H9 (cell line): ENCODE measurements at regions not wholly inside any gene's neighbourhood (a gene's known extent, or its start where the extent isn't known, plus 50 kb on each side); places are given as distances from the start of the nearest gene placed in this dataset.

Experiments used
- DNase-seq: peaks from one replicate; pipeline ENCODE4 v3.0.0-alpha.2; 2017
- H2AFZ ChIP-seq: one replicate; pipeline ENCODE4 v1.6.1; 2013; ENCODE audit warnings: mild to moderate bottlenecking, low read length, control low read depth, moderate library complexity
- H2AK5ac ChIP-seq: 2 replicates; pipeline ENCODE4 v1.6.1; 2013; ENCODE audit warnings: low read length, control low read depth, mixed read lengths; ENCODE audit not compliant: insufficient read length
- H2BK120ac ChIP-seq: one replicate; pipeline ENCODE4 v1.6.1; 2013; ENCODE audit warnings: low read depth, mild to moderate bottlenecking, low read length, control low read depth, inconsistent platforms; ENCODE audit not compliant: poor library complexity, severe bottlenecking
- H2BK12ac ChIP-seq: 2 replicates; pipeline ENCODE4 v1.6.1; 2013; ENCODE audit warnings: low read length, control low read depth, mixed read lengths, low read depth; ENCODE audit not compliant: insufficient read length
- H2BK15ac ChIP-seq: 2 replicates; pipeline ENCODE4 v1.6.1; 2013; ENCODE audit warnings: low read depth, low read length, control low read depth
- H2BK20ac ChIP-seq: one replicate; pipeline ENCODE4 v1.6.1; 2013; ENCODE audit warnings: low read depth, mild to moderate bottlenecking, low read length, control low read depth, inconsistent platforms; ENCODE audit not compliant: poor library complexity, severe bottlenecking
- H2BK5ac ChIP-seq: 2 replicates; pipeline ENCODE4 v1.6.1; 2013; ENCODE audit warnings: low read length, control low read depth, mixed read lengths; ENCODE audit not compliant: insufficient read length
- H3K14ac ChIP-seq: 2 replicates; pipeline ENCODE4 v1.6.1; 2013; ENCODE audit warnings: low read length, control low read depth; ENCODE audit not compliant: insufficient read depth
- H3K18ac ChIP-seq: 2 replicates; pipeline ENCODE4 v1.6.1; 2013; ENCODE audit warnings: low read depth, mild to moderate bottlenecking, mixed read lengths, low read length, control low read depth; ENCODE audit not compliant: insufficient read length
- H3K23ac ChIP-seq: 2 replicates; pipeline ENCODE4 v1.6.1; 2013; ENCODE audit warnings: low read length, control low read depth, mixed read lengths, low read depth; ENCODE audit not compliant: insufficient read length
- H3K23me2 ChIP-seq: 2 replicates; pipeline ENCODE4 v1.6.1; 2013; ENCODE audit warnings: low read depth, mild to moderate bottlenecking, mixed read lengths, low read length, control low read depth; ENCODE audit not compliant: insufficient read length, poor library complexity, severe bottlenecking
- H3K27ac ChIP-seq: 2 replicates; pipeline ENCODE4 v1.5.1; 2013; ENCODE audit warnings: low read length, control low read depth, mixed read lengths, low read depth; ENCODE audit not compliant: insufficient read length
- H3K27me3 ChIP-seq: 2 replicates; pipeline ENCODE4 v1.6.1; 2013; ENCODE audit warnings: low read length, control low read depth, inconsistent platforms; ENCODE audit not compliant: insufficient read depth
- H3K4ac ChIP-seq: 2 replicates; pipeline ENCODE4 v1.6.1; 2013; ENCODE audit warnings: low read depth, mild to moderate bottlenecking, control low read depth, inconsistent platforms, low read length, moderate library complexity
- H3K4me1 ChIP-seq: 2 replicates; pipeline ENCODE4 v1.6.1; 2013; ENCODE audit warnings: low read length, control low read depth, inconsistent platforms; ENCODE audit not compliant: insufficient read depth
- H3K4me2 ChIP-seq: 2 replicates; pipeline ENCODE4 v1.6.1; 2013; ENCODE audit warnings: low read length, control low read depth, mixed read lengths; ENCODE audit not compliant: insufficient read length, insufficient read depth
- H3K56ac ChIP-seq: 2 replicates; pipeline ENCODE4 v1.6.1; 2013; ENCODE audit warnings: low read depth, mild to moderate bottlenecking, mixed read lengths, low read length, control low read depth; ENCODE audit not compliant: insufficient read length
- H3K79me1 ChIP-seq: 2 replicates; pipeline ENCODE4 v1.6.1; 2013; ENCODE audit warnings: low read depth, mild to moderate bottlenecking, moderate library complexity, low read length, control low read depth, inconsistent platforms; ENCODE audit not compliant: insufficient read depth, poor library complexity, severe bottlenecking
- H3K79me2 ChIP-seq: 2 replicates; pipeline ENCODE4 v1.6.1; 2013; ENCODE audit warnings: low read length, control low read depth, inconsistent platforms; ENCODE audit not compliant: insufficient read depth
- H3K9ac ChIP-seq: 2 replicates; pipeline ENCODE4 v1.6.1; 2013; ENCODE audit warnings: low read length, control low read depth, mixed read lengths; ENCODE audit not compliant: insufficient read length; ENCODE audit errors: extremely low read depth
- H3K9me3 ChIP-seq: one replicate; pipeline ENCODE4 v1.6.1; 2013; ENCODE audit warnings: low read depth, low read length, inconsistent platforms; ENCODE audit not compliant: control insufficient read depth
- H3T11ph ChIP-seq: one replicate; pipeline ENCODE4 v1.6.1; 2013; ENCODE audit warnings: mild to moderate bottlenecking, low read length, control low read depth, inconsistent platforms
- H4K20me1 ChIP-seq: one replicate; pipeline ENCODE4 v1.6.1; 2013; ENCODE audit not compliant: control insufficient read depth, insufficient read length, insufficient read depth
- H4K5ac ChIP-seq: 2 replicates; pipeline ENCODE4 v1.6.1; 2013; ENCODE audit warnings: low read depth, mild to moderate bottlenecking, mixed read lengths, low read length, control low read depth; ENCODE audit not compliant: insufficient read length
- H4K8ac ChIP-seq: replicated peaks from 2 replicates; pipeline ENCODE4 v1.6.1; 2013; ENCODE audit warnings: low read length, control low read depth, mixed read lengths, low read depth; ENCODE audit not compliant: insufficient read length
- H4K91ac ChIP-seq: 2 replicates; pipeline ENCODE4 v1.6.1; 2013; ENCODE audit warnings: low read depth, mild to moderate bottlenecking, moderate library complexity, mixed read lengths, low read length, control low read depth; ENCODE audit not compliant: insufficient read length
- H3K27ac Mint-ChIP-seq, 3 experiments: 2 replicates in 2 of 3; 3 replicates in 1 of 3; pipeline ENCODE4 v1.8.0; 2020 to 2021; ENCODE audit warnings: mixed read lengths in 3 of 3, mild to moderate bottlenecking in 1 of 3, moderate library complexity in 1 of 3
- H3K27me3 Mint-ChIP-seq: 2 replicates; pipeline ENCODE4 v1.8.0; 2021; ENCODE audit warnings: low read depth, mild to moderate bottlenecking, moderate library complexity, mixed read lengths
- H3K36me3 Mint-ChIP-seq, 3 experiments: 2 replicates in 2 of 3; 3 replicates in 1 of 3; pipeline ENCODE4 v1.8.0; 2020 to 2021; ENCODE audit warnings: low read depth in 3 of 3, mixed read lengths in 3 of 3; ENCODE audit not compliant: insufficient read depth in 1 of 3
- H3K4me1 Mint-ChIP-seq, 2 experiments: 2 replicates each; pipeline ENCODE4 v1.8.0; 2020; ENCODE audit warnings: mixed read lengths in 2 of 2
- H3K4me3 Mint-ChIP-seq, 2 experiments: 2 replicates in 1 of 2; 3 replicates in 1 of 2; pipeline ENCODE4 v1.8.0; 2020 to 2021; ENCODE audit warnings: mild to moderate bottlenecking in 2 of 2, mixed read lengths in 2 of 2, moderate library complexity in 1 of 2
- H3K9me3 Mint-ChIP-seq, 2 experiments: 2 replicates in 1 of 2; 3 replicates in 1 of 2; pipeline ENCODE4 v1.8.0; 2020; ENCODE audit warnings: mild to moderate bottlenecking in 2 of 2, mixed read lengths in 2 of 2, moderate library complexity in 1 of 2
- WGBS: extraction: QIAGEN DNeasy Blood & Tissue Kit; methylation state at CpG from one replicate; pipeline ENCODE4 v1.1.7; 2013; ENCODE audit warnings: missing lambda C conversion rate, low lambda C conversion rate, mixed read lengths; ENCODE audit not compliant: insufficient read length; ENCODE audit errors: extremely low coverage; 5-methylcytosine and 5-hydroxymethylcytosine counted together
- TF ChIP-seq, protein P1 (sequence below): fragments of 200-600 bp; sonication (generic); conservative IDR thresholded peaks from 3 replicates; pipeline ENCODE4 v1.8.0; 2021; ENCODE audit warnings: antibody characterized with exemption, mild to moderate bottlenecking

DNA sequence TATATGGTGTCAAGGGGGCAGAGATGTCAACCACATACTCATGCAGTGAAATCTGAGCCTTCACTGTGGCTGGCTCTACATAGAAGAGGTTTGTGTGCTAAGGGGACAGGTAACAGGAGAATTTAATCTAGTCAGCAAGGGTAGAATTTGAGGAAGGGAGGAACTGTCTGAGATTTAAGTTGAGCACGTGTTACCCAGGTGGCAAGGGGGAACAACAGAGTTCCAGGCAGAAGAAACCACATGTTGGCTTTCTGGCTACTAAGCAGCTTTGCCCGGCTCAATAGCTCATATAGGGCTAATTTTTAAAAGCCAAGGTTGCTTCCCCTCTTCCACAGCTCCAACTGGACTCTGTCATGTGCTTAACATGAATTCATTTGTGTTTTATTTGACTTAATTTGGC is 397.6 kb downstream of the EDEM1 start:
- TF ChIP-seq, protein P1, sequence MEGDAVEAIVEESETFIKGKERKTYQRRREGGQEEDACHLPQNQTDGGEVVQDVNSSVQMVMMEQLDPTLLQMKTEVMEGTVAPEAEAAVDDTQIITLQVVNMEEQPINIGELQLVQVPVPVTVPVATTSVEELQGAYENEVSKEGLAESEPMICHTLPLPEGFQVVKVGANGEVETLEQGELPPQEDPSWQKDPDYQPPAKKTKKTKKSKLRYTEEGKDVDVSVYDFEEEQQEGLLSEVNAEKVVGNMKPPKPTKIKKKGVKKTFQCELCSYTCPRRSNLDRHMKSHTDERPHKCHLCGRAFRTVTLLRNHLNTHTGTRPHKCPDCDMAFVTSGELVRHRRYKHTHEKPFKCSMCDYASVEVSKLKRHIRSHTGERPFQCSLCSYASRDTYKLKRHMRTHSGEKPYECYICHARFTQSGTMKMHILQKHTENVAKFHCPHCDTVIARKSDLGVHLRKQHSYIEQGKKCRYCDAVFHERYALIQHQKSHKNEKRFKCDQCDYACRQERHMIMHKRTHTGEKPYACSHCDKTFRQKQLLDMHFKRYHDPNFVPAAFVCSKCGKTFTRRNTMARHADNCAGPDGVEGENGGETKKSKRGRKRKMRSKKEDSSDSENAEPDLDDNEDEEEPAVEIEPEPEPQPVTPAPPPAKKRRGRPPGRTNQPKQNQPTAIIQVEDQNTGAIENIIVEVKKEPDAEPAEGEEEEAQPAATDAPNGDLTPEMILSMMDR = no peak
- WGBS = no CpG with 5 or more reads among the region's 2 CpGs
- H3K9ac ChIP-seq = no peak overlapping the region
- H3K14ac ChIP-seq = no peak overlapping the region
- no peak overlapping the region for H2BK120ac ChIP-seq
- Mint-ChIP-seq H3K9me3 (no peaks in the 10 kb centered on the region), H3K27ac (no peak overlapping the region), H3K36me3 (no peaks in the 10 kb centered on the region; a peak in 1 of 7 replicates), H3K4me1 (peaks cover 13 to 14% of the 10 kb centered on the region in 2 experiments), H3K4me3 (no peak overlapping the region), H3K27me3 (no peaks in the 10 kb centered on the region)
- H3K18ac ChIP-seq = no peak overlapping the region
- H3K27ac ChIP-seq = no peak overlapping the region
- H2BK12ac ChIP-seq = no peak overlapping the region
- H3T11ph ChIP-seq = no peak overlapping the region
- no peak for DNase-seq
- H3K9me3 ChIP-seq = no peaks in the 10 kb centered on the region
- no peak overlapping the region for H2BK5ac ChIP-seq
- H2BK20ac ChIP-seq = no peak overlapping the region
- H3K23me2 ChIP-seq = no peaks in the 10 kb centered on the region
- H3K4ac ChIP-seq = no peak overlapping the region
- H3K23ac ChIP-seq = no peak overlapping the region
- H4K91ac ChIP-seq = no peak overlapping the region
- no peaks in the 10 kb centered on the region for H3K27me3 ChIP-seq
- H2BK15ac ChIP-seq = no peak overlapping the region
- no peak overlapping the region for H3K56ac ChIP-seq
- no peaks in the 10 kb centered on the region for H4K20me1 ChIP-seq
- no peak overlapping the region for H4K5ac ChIP-seq
- H4K8ac ChIP-seq = no peak overlapping the region
- no peaks in the 10 kb centered on the region for H3K4me1 ChIP-seq
- no peaks in the 10 kb centered on the region for H3K79me1 ChIP-seq
- H2AK5ac ChIP-seq = no peak overlapping the region
- H3K79me2 ChIP-seq = no peaks in the 10 kb centered on the region
- H3K4me2 ChIP-seq = no peak overlapping the region
- no peak overlapping the region for H2AFZ ChIP-seq
